ENCODE measurements at regions not wholly inside any gene's neighbourhood (a gene's known extent, or its start where the extent isn't known, plus 50 kb on each side); places are given as distances from the start of the nearest gene placed in this dataset.

GRCh38 chr16:47971225-47971624, 184.6 kb downstream of the ABCC12 start:
- TF ChIP-seq EZH2 (IDR thresholded peaks at IDR 0.05; ENCODE audit: low read length) (no peak), CTCF (optimal IDR thresholded peaks at IDR 0.05 in 1 of 3, IDR thresholded peaks at IDR 0.05 in 1 of 3, conservative IDR thresholded peaks at IDR 0.05 in 1 of 3; ENCODE audit: extremely low read depth in 1 of 3, insufficient read depth in 2 of 3, low read length in 3 of 3) (no peak)
- Histone ChIP-seq H3K79me2 (ENCODE audit: control insufficient read depth, insufficient read depth, low read length) (no peaks in the 10 kb centered on the region), H3K4me3 (ENCODE audit: control insufficient read depth in 2 of 3, extremely low read depth in 1 of 3, insufficient read depth in 2 of 3, low read depth in 1 of 3, low read length in 3 of 3) (no peak overlapping the region), H3K27ac (ENCODE audit: control insufficient read depth, insufficient read depth, low read length) (no peak overlapping the region), H3K9me3 (ENCODE audit: control insufficient read depth, low read depth, low read length) (no peaks in the 10 kb centered on the region), H4K20me1 (ENCODE audit: control insufficient read depth, extremely low read depth, insufficient read depth, low read length) (no peaks in the 10 kb centered on the region), H3K4me1 (ENCODE audit: control insufficient read depth, extremely low read depth, insufficient read depth, low read length) (peaks cover under 1% of the 10 kb centered on the region), H3K9me1 (ENCODE audit: control insufficient read depth, extremely low read depth, insufficient read depth, low read length) (no peaks in the 10 kb centered on the region), H3K9ac (ENCODE audit: control insufficient read depth, extremely low read depth, insufficient read depth, low read length) (no peak overlapping the region), H3K27me3 (ENCODE audit: control insufficient read depth, extremely low read depth, insufficient read depth, low read length) (no peaks in the 10 kb centered on the region), H3K36me3 (ENCODE audit: control insufficient read depth in 2 of 2, extremely low read depth in 1 of 2, insufficient read depth in 2 of 2, low read length in 2 of 2) (no peaks in the 10 kb centered on the region), H2AFZ (ENCODE audit: control insufficient read depth, low read length) (no peak overlapping the region), H3K4me2 (ENCODE audit: control insufficient read depth, extremely low read depth, insufficient read depth, low read depth, low read length) (no peak overlapping the region)
- DNase-seq (ENCODE audit: low read depth, low spot score) = no peak
- dilution Hi-C loops (cut with MboI; ENCODE audit: extremely low pct_ligation_motif_present, low sequenced_read_pairs) = no loop called here
- no peak for FAIRE-seq

DNA sequence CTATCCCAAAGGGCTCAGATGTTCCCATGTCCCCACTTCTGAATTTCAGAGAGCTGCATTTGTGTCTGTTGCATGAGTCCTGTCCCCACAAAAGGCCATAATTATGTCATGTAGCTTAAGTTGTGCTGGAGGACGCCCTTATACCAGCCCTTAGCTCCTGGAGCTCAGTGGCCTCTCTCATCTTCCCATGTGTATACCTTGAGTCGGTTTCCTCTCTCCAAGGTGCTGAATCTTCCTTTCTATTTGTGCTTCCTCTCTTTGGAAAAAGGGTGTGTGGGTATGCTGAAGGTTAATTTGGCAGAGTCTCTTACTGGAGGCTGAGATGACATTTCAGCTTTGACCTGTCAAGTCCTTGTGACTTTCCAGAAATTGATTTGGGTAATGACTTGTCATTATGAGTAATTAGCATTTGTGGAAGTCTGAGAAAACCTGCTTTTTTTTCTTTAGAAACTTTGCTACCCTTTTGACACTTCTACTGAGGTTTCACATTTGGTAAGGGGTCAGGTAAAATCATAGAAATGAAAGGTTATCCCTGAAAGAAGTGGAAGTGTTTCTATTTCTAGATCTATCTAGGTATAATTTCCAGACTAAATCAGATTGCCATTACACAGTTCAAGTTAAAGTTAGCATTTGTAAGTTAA, 185.4 kb downstream of the ABCC12 start:
- DNase-seq (ENCODE audit: low read depth, low spot score) (no peak), FAIRE-seq (peak; percentile 79)
- Histone ChIP-seq H3K27me3 (ENCODE audit: control insufficient read depth, extremely low read depth, insufficient read depth, low read length) (no peaks in the 10 kb centered on the region), H3K4me1 (ENCODE audit: control insufficient read depth, extremely low read depth, insufficient read depth, low read length) (peaks cover 9% of the 10 kb centered on the region), H2AFZ (ENCODE audit: control insufficient read depth, low read length) (no peak overlapping the region), H3K9me3 (ENCODE audit: control insufficient read depth, low read depth, low read length) (no peaks in the 10 kb centered on the region), H3K79me2 (ENCODE audit: control insufficient read depth, insufficient read depth, low read length) (no peaks in the 10 kb centered on the region), H3K4me3 (ENCODE audit: control insufficient read depth in 2 of 3, extremely low read depth in 1 of 3, insufficient read depth in 2 of 3, low read depth in 1 of 3, low read length in 3 of 3) (no peak overlapping the region), H3K9me1 (ENCODE audit: control insufficient read depth, extremely low read depth, insufficient read depth, low read length) (no peaks in the 10 kb centered on the region), H3K27ac (ENCODE audit: control insufficient read depth, insufficient read depth, low read length) (no peak overlapping the region), H3K4me2 (ENCODE audit: control insufficient read depth, extremely low read depth, insufficient read depth, low read depth, low read length) (no peak overlapping the region), H4K20me1 (ENCODE audit: control insufficient read depth, extremely low read depth, insufficient read depth, low read length) (no peaks in the 10 kb centered on the region), H3K36me3 (ENCODE audit: control insufficient read depth in 2 of 2, extremely low read depth in 1 of 2, insufficient read depth in 2 of 2, low read length in 2 of 2) (no peaks in the 10 kb centered on the region), H3K9ac (ENCODE audit: control insufficient read depth, extremely low read depth, insufficient read depth, low read length) (no peak overlapping the region)
- TF ChIP-seq EZH2 (IDR thresholded peaks at IDR 0.05; ENCODE audit: low read length) (no peak), CTCF (optimal IDR thresholded peaks at IDR 0.05 in 1 of 3, IDR thresholded peaks at IDR 0.05 in 1 of 3, conservative IDR thresholded peaks at IDR 0.05 in 1 of 3; ENCODE audit: extremely low read depth in 1 of 3, insufficient read depth in 2 of 3, low read length in 3 of 3) (no peak)
- dilution Hi-C loops (cut with MboI; ENCODE audit: extremely low pct_ligation_motif_present, low sequenced_read_pairs) = no loop called here
